ENCODE measurements at regions not wholly inside any gene's neighbourhood (a gene's known extent, or its start where the extent isn't known, plus 50 kb on each side); places are given as distances from the start of the nearest gene placed in this dataset.

DNA sequence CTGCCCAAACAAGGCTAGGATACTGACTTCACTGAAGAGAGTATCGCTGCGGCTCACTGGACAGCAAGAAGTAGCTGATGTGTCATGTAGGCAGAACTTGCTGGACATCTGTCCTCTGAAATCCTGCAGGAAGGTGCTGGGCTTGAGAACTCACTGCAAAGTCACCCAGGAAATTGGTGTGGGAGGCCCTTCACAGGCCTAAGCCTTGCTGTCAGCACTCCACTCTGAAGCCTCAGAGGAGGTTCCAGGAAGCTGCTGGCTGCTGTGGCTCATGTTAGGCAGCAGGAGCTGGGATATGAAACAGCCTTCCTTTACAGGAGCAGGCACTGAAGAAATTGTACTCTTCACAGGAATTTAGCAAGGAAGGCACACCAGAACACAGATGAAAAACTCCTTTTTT is 88.3 kb upstream of the CCDC68 start:
- Histone ChIP-seq H3K9me3 (peaks cover 0 to 4% (median 0%) of the 10 kb centered on the region in 4 donors), H3K27me3 (no peaks in the 10 kb centered on the region), H3K4me3 (no peak overlapping the region), H3K36me3 (no peaks in the 10 kb centered on the region), H3K27ac (no peak overlapping the region), H3K4me1 (no peaks in the 10 kb centered on the region)
- no peak for DNase-seq (ENCODE audit: low spot score in 2 of 2)
- 90 to 98% methylated on average over 2 of the region's 2 CpGs for WGBS, 2 donors
- TF ChIP-seq EP300 (IDR thresholded peaks at IDR 0.05) = no peak
- TF ChIP-seq POLR2A (IDR thresholded peaks at IDR 0.05) = no peak
- TF ChIP-seq, protein P1, sequence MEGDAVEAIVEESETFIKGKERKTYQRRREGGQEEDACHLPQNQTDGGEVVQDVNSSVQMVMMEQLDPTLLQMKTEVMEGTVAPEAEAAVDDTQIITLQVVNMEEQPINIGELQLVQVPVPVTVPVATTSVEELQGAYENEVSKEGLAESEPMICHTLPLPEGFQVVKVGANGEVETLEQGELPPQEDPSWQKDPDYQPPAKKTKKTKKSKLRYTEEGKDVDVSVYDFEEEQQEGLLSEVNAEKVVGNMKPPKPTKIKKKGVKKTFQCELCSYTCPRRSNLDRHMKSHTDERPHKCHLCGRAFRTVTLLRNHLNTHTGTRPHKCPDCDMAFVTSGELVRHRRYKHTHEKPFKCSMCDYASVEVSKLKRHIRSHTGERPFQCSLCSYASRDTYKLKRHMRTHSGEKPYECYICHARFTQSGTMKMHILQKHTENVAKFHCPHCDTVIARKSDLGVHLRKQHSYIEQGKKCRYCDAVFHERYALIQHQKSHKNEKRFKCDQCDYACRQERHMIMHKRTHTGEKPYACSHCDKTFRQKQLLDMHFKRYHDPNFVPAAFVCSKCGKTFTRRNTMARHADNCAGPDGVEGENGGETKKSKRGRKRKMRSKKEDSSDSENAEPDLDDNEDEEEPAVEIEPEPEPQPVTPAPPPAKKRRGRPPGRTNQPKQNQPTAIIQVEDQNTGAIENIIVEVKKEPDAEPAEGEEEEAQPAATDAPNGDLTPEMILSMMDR (IDR thresholded peaks at IDR 0.05) = no peak

DNA sequence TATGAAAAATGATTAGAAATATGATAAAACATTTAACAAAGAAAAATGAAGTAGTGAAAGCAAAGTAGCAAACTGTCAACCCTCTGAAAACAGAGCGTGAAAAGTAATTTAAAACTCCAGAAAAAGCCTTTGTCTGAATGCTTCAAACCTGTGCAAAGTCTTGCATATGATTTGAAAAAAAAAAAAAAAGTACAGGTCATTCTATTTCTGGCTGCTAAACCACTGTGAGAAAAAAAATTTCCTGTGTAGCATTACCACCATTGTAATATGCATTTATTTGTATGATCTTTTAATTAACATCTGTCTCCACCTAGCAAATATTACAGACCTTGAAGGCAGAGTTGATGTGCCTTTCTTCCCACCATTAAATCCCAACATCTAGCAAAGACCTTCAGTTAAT is 82.1 kb upstream of the CCDC68 start:
- Histone ChIP-seq H3K9me3 (no peaks in the 10 kb centered on the region), H3K36me3 (no peaks in the 10 kb centered on the region), H3K4me3 (no peak overlapping the region), H3K27me3 (no peaks in the 10 kb centered on the region), H3K27ac (no peak overlapping the region), H3K4me1 (no peaks in the 10 kb centered on the region)
- WGBS, 2 donors = 84 to 93% methylated on average over 1 of the region's 1 CpG
- DNase-seq (ENCODE audit: low spot score in 2 of 2) = no peak
- TF ChIP-seq EP300 (IDR thresholded peaks at IDR 0.05) = no peak
- TF ChIP-seq POLR2A (IDR thresholded peaks at IDR 0.05) = no peak
- TF ChIP-seq, protein P1 (IDR thresholded peaks at IDR 0.05) = no peak

DNA sequence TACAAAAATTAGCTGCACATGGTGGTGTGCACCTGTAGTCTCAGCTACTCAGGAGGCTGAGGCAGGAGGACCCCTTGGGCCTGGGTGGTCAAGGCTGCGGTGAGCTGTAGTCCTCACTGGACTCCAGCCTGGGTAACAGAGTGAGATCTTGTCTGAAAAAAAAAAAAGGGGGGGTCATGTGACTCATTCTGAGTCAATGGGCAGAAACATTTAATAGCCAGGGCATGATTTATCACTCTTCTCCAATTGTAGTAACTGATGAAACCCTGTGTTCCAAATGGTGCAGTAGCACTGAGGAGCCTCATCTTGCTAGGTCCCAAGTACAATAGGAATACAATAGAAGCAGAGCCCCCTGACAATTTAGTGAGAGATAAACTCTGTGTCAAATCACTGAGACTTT is 78.9 kb upstream of the CCDC68 start:
- no peak overlapping the region for H3K4me3 ChIP-seq
- no peak overlapping the region for H3K27ac ChIP-seq
- H3K9me3 ChIP-seq = no peaks in the 10 kb centered on the region
- no peak for DNase-seq (ENCODE audit: low spot score in 2 of 2)
- WGBS, 2 donors = 100% methylated on average over 1 of the region's 1 CpG
- H3K36me3 ChIP-seq = no peaks in the 10 kb centered on the region
- H3K4me1 ChIP-seq = no peaks in the 10 kb centered on the region
- no peaks in the 10 kb centered on the region for H3K27me3 ChIP-seq
- TF ChIP-seq, protein P1 (IDR thresholded peaks at IDR 0.05) = no peak
- TF ChIP-seq POLR2A (IDR thresholded peaks at IDR 0.05) (no peak), EP300 (IDR thresholded peaks at IDR 0.05) (no peak)

DNA sequence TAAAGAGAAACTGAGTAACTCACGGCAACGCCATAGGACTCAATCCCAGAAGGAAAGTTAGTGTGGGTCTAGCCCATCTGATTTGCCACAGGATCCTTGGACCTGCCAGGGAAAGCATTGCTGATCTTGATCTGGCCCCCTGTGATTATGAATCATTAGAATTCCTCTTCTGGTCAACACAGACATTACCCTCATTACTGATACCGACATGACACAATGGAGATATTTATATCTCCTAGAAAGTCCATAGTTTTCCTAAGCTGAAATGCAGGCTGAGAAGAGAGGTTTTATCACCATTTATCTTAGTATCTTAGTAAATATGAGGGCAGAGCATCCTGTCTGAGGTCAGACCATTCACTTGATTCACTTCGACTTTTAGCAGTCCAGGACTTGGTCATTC is 75.5 kb upstream of the CCDC68 start:
- whole genome bisulfite sequencing, 2 donors = 70 to 77% methylated on average over 4 of the region's 4 CpGs
- Histone ChIP-seq H3K9me3 (no peaks in the 10 kb centered on the region), H3K4me3 (no peak overlapping the region), H3K27me3 (no peaks in the 10 kb centered on the region), H3K4me1 (no peaks in the 10 kb centered on the region), H3K27ac (no peak overlapping the region), H3K36me3 (no peaks in the 10 kb centered on the region)
- DNase-seq (ENCODE audit: low spot score in 2 of 2) = no peak
- TF ChIP-seq EP300 (IDR thresholded peaks at IDR 0.05) = no peak
- TF ChIP-seq, protein P1 (IDR thresholded peaks at IDR 0.05) = no peak
- no peak for TF ChIP-seq POLR2A (IDR thresholded peaks at IDR 0.05)

DNA sequence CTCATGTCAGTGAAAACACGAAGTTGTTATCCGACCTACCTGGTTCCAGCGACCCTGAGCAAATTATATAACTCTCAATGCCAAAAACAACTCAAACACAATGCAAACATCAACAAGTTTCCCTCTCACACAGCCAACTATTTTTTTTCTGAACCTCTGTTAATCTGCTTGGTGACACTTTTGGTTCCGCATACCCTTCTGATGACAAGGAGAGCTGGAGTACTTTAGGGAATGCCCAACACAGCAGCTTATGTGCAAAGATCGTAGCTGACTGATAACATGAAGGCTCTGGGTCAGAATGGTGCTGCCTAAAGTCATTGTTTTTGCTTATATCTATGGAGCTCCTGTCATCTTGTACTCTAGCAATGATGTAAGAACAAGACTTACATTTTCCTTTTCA is 72.7 kb upstream of the CCDC68 start:
- no peaks in the 10 kb centered on the region for H3K27me3 ChIP-seq
- H3K4me1 ChIP-seq = no peaks in the 10 kb centered on the region
- H3K27ac ChIP-seq = no peak overlapping the region
- H3K4me3 ChIP-seq = no peak overlapping the region
- TF ChIP-seq, protein P1 (IDR thresholded peaks at IDR 0.05) = no peak
- TF ChIP-seq EP300 (IDR thresholded peaks at IDR 0.05) (no peak), POLR2A (IDR thresholded peaks at IDR 0.05) (no peak)
- no peaks in the 10 kb centered on the region for H3K9me3 ChIP-seq
- DNase-seq (ENCODE audit: low spot score in 2 of 2) = no peak
- H3K36me3 ChIP-seq = no peaks in the 10 kb centered on the region
- WGBS, 2 donors = 61 to 69% methylated on average over 5 of the region's 5 CpGs
